Fibroblast of lung (primary cell): ENCODE measurements at regions not wholly inside any gene's neighbourhood (a gene's known extent, or its start where the extent isn't known, plus 50 kb on each side); places are given as distances from the start of the nearest gene placed in this dataset.

Experiments used
- EZH2 ChIP-seq: IDR thresholded peaks from 2 replicates; pipeline ENCODE4 v1.5.1; 2012; ENCODE audit warnings: low read length, control low read depth, mild to moderate bottlenecking; ENCODE audit errors: missing control alignments
- TF ChIP-seq, protein P1 (sequence below), 2 donors: IDR thresholded peaks in 1 of 2; conservative IDR thresholded peaks in 1 of 2; 1 replicate in 1 of 2; 2 replicates in 1 of 2; pipeline ENCODE4 v1.5.1; 2011 to 2012; ENCODE audit warnings: low read length in 2 of 2, control low read depth in 1 of 2, inconsistent platforms in 1 of 2, low read depth in 1 of 2, mild to moderate bottlenecking in 1 of 2

- TF ChIP-seq, protein P1, sequence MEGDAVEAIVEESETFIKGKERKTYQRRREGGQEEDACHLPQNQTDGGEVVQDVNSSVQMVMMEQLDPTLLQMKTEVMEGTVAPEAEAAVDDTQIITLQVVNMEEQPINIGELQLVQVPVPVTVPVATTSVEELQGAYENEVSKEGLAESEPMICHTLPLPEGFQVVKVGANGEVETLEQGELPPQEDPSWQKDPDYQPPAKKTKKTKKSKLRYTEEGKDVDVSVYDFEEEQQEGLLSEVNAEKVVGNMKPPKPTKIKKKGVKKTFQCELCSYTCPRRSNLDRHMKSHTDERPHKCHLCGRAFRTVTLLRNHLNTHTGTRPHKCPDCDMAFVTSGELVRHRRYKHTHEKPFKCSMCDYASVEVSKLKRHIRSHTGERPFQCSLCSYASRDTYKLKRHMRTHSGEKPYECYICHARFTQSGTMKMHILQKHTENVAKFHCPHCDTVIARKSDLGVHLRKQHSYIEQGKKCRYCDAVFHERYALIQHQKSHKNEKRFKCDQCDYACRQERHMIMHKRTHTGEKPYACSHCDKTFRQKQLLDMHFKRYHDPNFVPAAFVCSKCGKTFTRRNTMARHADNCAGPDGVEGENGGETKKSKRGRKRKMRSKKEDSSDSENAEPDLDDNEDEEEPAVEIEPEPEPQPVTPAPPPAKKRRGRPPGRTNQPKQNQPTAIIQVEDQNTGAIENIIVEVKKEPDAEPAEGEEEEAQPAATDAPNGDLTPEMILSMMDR (conservative IDR thresholded peaks at IDR 0.05 in 1 of 2, IDR thresholded peaks at IDR 0.05 in 1 of 2; ENCODE audit: low read depth in 1 of 2, low read length in 2 of 2) = no peak
- TF ChIP-seq EZH2 = no peak
Observed at GRCh38 chr14:85788470-85789233, 258.7 kb downstream of the FLRT2 start.
